GM23248 (cell line): ENCODE measurements at regions not wholly inside any gene's neighbourhood (a gene's known extent, or its start where the extent isn't known, plus 50 kb on each side); places are given as distances from the start of the nearest gene placed in this dataset.

ENCODE experiments used
- DNase-seq: peaks from one replicate; pipeline ENCODE4 v3.0.0-alpha.2; 2015
- H2AFZ ChIP-seq: fragments of 200-600 bp; sonication (generic); 2 replicates; pipeline ENCODE4 v1.6.1; 2016; ENCODE audit warnings: antibody characterized with exemption
- H3F3A ChIP-seq: fragments of 200-600 bp; sonication (generic); 2 replicates; pipeline ENCODE4 v1.6.1; 2016; ENCODE audit warnings: mild to moderate bottlenecking, antibody characterized with exemption, mixed run types; ENCODE audit not compliant: insufficient read depth
- H3K27ac ChIP-seq: fragments of 200-600 bp; sonication (generic); 2 replicates; pipeline ENCODE4 v1.5.1; 2016; ENCODE audit warnings: mild to moderate bottlenecking
- H3K27me3 ChIP-seq: fragments of 200-600 bp; sonication (generic); replicated peaks from 2 replicates; pipeline ENCODE4 v1.6.1; 2016; ENCODE audit warnings: mild to moderate bottlenecking; ENCODE audit not compliant: insufficient read depth
- H3K36me3 ChIP-seq: fragments of 200-600 bp; sonication (generic); 2 replicates; pipeline ENCODE4 v1.6.1; 2016; ENCODE audit warnings: low read depth, mild to moderate bottlenecking
- H3K4me1 ChIP-seq: fragments of 200-600 bp; sonication (generic); 2 replicates; pipeline ENCODE4 v1.6.1; 2016; ENCODE audit warnings: mild to moderate bottlenecking; ENCODE audit not compliant: insufficient read depth
- H3K4me2 ChIP-seq: fragments of 200-600 bp; sonication (generic); one replicate; pipeline ENCODE4 v1.6.1; 2016; ENCODE audit warnings: mild to moderate bottlenecking; ENCODE audit not compliant: unreplicated experiment
- H3K4me3 ChIP-seq: fragments of 200-600 bp; sonication (generic); 2 replicates; pipeline ENCODE4 v1.5.1; 2016; ENCODE audit warnings: mild to moderate bottlenecking
- H3K79me2 ChIP-seq: fragments of 200-600 bp; sonication (generic); 2 replicates; pipeline ENCODE4 v1.6.1; 2016; ENCODE audit warnings: mild to moderate bottlenecking; ENCODE audit not compliant: insufficient read depth
- H3K9ac ChIP-seq: fragments of 200-600 bp; sonication (generic); 2 replicates; pipeline ENCODE4 v1.6.1; 2016; ENCODE audit warnings: mild to moderate bottlenecking
- H3K9me2 ChIP-seq: fragments of 200-600 bp; sonication (generic); 2 replicates; pipeline ENCODE4 v1.6.1; 2016; ENCODE audit warnings: mixed run types, mild to moderate bottlenecking, moderate library complexity; ENCODE audit not compliant: insufficient read depth
- H3K9me3 ChIP-seq: fragments of 200-600 bp; sonication (generic); one replicate; pipeline ENCODE4 v1.6.1; 2017; ENCODE audit warnings: low read depth
- H4K20me1 ChIP-seq: fragments of 200-600 bp; sonication (generic); 2 replicates; pipeline ENCODE4 v1.6.0; 2016; ENCODE audit not compliant: insufficient read depth
- EZH2 ChIP-seq: fragments of 200-600 bp; sonication (generic); IDR thresholded peaks from 2 replicates; pipeline ENCODE4 v1.6.1; 2018; ENCODE audit warnings: antibody characterized with exemption, mild to moderate bottlenecking; ENCODE audit not compliant: insufficient read depth, poor library complexity, severe bottlenecking
- EZH2phosphoT487 ChIP-seq: fragments of 200-600 bp; sonication (generic); IDR thresholded peaks from 2 replicates; pipeline ENCODE4 v1.6.1; 2018; ENCODE audit warnings: antibody characterized with exemption, moderate library complexity, mild to moderate bottlenecking, low read depth; ENCODE audit not compliant: insufficient read depth
- WGBS, 2 experiments: methylation state at CpG; one replicate each; pipeline ENCODE4 v1.1.6; 2015 to 2017; ENCODE audit warnings: low lambda C conversion rate in 2 of 2, low coverage in 1 of 2; ENCODE audit errors: missing lambda C conversion rate in 2 of 2; 5-methylcytosine and 5-hydroxymethylcytosine counted together
- in situ Hi-C: fragments of 300-500 bp; cut with MboI; formaldehyde crosslinking; loops from 2 replicates; pipeline ENCODE4 v1.15.0; 2020

DNA sequence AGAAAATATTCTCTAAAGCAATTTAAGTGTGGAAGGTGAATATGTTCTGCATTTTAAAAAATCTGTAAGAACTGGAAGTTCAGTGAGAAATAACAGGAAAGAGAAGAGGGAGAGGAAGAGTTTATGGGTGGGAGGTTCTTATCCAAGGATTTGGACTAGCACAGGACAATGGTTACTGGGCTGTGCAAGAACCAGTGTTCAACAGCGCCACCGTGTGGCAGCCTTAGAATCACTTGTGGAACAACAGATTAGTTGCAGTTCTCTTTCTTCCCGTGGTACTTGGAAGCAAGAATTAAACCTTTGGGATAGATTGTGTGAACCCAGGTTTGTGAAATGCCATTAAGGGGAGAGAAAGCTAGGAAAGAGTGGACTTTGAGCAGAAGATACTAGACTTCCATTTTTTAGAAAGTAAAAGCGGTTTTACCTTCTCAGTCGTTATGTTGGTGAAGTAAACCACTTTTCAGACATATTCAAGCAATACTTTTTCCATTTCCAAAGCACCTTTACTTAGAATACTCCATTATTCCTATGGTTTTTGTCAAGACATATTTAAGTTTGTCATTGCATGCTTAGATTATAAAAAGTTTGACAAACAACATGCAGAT lies 436.7 kb downstream of the RNF144B start:
- TF ChIP-seq EZH2phosphoT487 (no peak), EZH2 (no peak)
- H3K4me3 ChIP-seq: no peak overlapping the region
- 46 to 49% methylated on average over 5 of the region's 5 CpGs for WGBS, 2 experiments
- no peak overlapping the region for H3K4me2 ChIP-seq
- no peaks in the 10 kb centered on the region for H4K20me1 ChIP-seq
- no peaks in the 10 kb centered on the region for H3K79me2 ChIP-seq
- in situ Hi-C loops: no loop called here
- no peaks in the 10 kb centered on the region for H3K9me2 ChIP-seq
- H3K9ac ChIP-seq: no peak overlapping the region
- H3F3A ChIP-seq: no peaks in the 10 kb centered on the region
- H2AFZ ChIP-seq: no peak overlapping the region
- no peaks in the 10 kb centered on the region for H3K4me1 ChIP-seq
- DNase-seq: peak; percentile 3
- H3K36me3 ChIP-seq: no peaks in the 10 kb centered on the region
- peaks cover 10% of the 10 kb centered on the region for H3K9me3 ChIP-seq
- H3K27ac ChIP-seq: no peak overlapping the region
- H3K27me3 ChIP-seq: no peaks in the 10 kb centered on the region

DNA sequence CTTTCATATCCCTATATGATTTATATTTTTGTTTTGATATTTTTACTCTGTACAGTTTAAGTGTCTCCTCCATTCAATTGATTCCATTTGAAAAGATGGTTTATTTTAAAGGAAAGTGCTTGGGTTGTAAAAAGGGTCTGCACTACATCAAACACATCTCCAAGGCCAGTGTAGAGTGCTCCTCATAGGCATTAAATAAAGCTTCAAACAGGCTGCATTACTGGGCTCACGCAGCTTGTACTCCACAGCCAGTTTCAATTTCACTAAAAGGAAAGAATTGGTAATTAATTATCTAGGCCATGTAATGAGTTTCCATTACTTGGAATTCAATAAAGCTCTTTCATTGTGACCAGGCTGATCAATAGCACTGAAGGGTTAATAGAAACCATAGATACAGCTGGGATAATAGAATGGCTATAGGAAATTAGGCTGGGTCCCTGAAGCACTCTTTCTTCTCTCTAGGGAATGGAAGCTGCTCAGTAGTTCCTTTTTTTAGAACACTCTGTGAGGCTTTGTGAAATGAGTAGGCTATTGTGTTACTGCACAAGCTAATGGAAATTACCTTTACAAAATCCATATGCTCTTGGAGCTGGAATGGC lies 442.2 kb downstream of the RNF144B start:
- Histone ChIP-seq H4K20me1 (no peaks in the 10 kb centered on the region), H3K79me2 (no peaks in the 10 kb centered on the region), H3K36me3 (no peaks in the 10 kb centered on the region), H3F3A (no peaks in the 10 kb centered on the region), H3K27ac (no peak overlapping the region), H2AFZ (no peak overlapping the region), H3K4me3 (no peak overlapping the region), H3K4me2 (no peak overlapping the region), H3K27me3 (no peaks in the 10 kb centered on the region), H3K9me2 (no peaks in the 10 kb centered on the region), H3K9me3 (no peaks in the 10 kb centered on the region), H3K9ac (no peak overlapping the region), H3K4me1 (no peaks in the 10 kb centered on the region)
- TF ChIP-seq EZH2 (no peak), EZH2phosphoT487 (no peak)
- DNase-seq: no peak
- in situ Hi-C loops: no loop called here
- 28 to 31% methylated on average over 1 of the region's 1 CpG for WGBS, 2 experiments

DNA sequence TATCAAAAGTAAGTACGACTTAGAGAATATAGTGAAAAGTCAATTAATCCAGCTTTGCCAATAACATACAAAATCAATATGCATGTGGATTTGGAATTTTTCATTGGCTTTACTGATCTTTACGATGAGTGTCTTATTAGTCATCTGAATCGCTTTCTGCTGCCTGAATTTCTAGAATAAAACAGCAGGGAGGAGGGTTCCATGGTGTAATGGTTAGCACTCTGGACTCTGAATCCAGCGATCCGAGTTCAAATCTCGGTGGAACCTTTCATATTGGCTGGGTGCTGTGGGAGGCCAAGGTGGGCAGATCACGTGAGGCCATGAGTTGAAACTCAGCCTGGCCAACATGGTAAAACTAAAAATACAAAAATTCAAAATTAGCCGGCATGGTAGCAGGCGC lies 448.8 kb downstream of the RNF144B start:
- Histone ChIP-seq H3K79me2 (no peaks in the 10 kb centered on the region), H3K4me1 (no peaks in the 10 kb centered on the region), H3K9me3 (no peaks in the 10 kb centered on the region), H3K9ac (no peak overlapping the region), H2AFZ (no peak overlapping the region), H3F3A (no peaks in the 10 kb centered on the region), H4K20me1 (no peaks in the 10 kb centered on the region), H3K36me3 (no peaks in the 10 kb centered on the region), H3K4me2 (no peak overlapping the region), H3K27me3 (no peaks in the 10 kb centered on the region), H3K27ac (no peak overlapping the region), H3K9me2 (no peaks in the 10 kb centered on the region), H3K4me3 (no peak overlapping the region)
- 59 to 67% methylated on average over 9 of the region's 9 CpGs for WGBS, 2 experiments
- DNase-seq: no peak
- in situ Hi-C loops: no loop called here
- TF ChIP-seq EZH2 (no peak), EZH2phosphoT487 (no peak)

DNA sequence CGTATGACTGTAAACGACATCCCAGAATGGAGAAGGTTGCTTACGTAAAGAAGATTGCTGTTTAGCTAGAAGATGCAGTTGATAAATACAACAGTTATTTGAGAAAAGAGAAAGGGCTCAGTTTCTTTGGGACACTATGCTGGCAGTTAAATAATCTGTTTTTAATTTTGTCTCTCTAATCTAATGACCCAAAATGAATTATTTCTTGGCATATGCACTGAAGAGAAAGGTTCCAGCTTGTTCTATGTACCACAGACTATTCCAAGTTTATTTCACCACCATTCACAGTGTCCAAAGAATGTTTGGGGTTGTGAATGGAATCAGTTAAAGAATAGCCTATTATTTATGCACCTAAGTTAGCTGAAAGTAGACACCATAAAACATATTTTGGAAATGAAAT lies 449.9 kb downstream of the RNF144B start:
- no peaks in the 10 kb centered on the region for H3K4me1 ChIP-seq
- TF ChIP-seq EZH2phosphoT487 (no peak), EZH2 (no peak)
- H3K27ac ChIP-seq: no peak overlapping the region
- H3F3A ChIP-seq: no peaks in the 10 kb centered on the region
- no peak overlapping the region for H2AFZ ChIP-seq
- no peaks in the 10 kb centered on the region for H3K9me3 ChIP-seq
- H3K27me3 ChIP-seq: no peaks in the 10 kb centered on the region
- H4K20me1 ChIP-seq: no peaks in the 10 kb centered on the region
- WGBS, 2 experiments: 1 to 4% methylated on average over 3 of the region's 3 CpGs
- no peak overlapping the region for H3K4me3 ChIP-seq
- in situ Hi-C loops: no loop called here
- no peak overlapping the region for H3K4me2 ChIP-seq
- H3K36me3 ChIP-seq: no peaks in the 10 kb centered on the region
- no peak for DNase-seq
- no peaks in the 10 kb centered on the region for H3K79me2 ChIP-seq
- H3K9me2 ChIP-seq: no peaks in the 10 kb centered on the region
- H3K9ac ChIP-seq: no peak overlapping the region
